ENCODE measurements at regions not wholly inside any gene's neighbourhood (a gene's known extent, or its start where the extent isn't known, plus 50 kb on each side); places are given as distances from the start of the nearest gene placed in this dataset.
"Not testable (repeated sequence)": the region's sequence is repeated elsewhere in the genome, so short reads cannot be mapped to it uniquely, and the experiment has no call there.

DNA sequence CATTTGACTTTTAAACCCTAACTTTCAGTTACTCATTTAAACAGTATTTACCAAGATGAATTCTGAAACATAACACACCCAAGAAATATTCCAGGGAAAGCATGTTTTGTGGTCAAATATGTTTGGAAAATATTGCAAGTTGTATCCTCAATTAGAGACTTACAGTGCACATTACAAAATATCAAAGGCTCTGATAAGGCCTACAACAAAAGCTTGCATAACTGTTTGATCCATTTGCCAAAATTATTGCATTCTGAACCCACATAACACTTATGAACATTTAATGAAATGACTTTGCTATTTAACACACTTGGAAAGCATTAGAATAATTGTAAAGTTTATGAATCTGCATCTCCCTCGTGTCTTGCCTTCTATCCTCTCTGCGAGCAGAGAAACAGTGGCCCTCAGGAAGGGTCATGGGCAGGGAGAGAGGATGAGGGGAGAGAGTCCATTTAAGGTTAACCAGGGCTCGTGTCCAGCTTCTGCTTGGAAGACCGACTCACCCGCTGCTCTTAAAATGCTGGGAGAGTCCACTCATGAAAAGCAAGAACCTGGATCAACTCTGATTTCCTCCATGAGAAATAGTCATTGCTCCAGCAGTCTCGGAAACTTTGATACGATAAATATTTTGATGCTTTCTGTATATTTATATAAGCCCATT, 408.2 kb upstream of the ZMIZ1 start:
- in situ Hi-C loops (cut with MboI; ENCODE audit: low sequenced_read_pairs, unreplicated experiment): no loop called here
- no peak for DNase-seq (ENCODE audit: low spot score)
- TF ChIP-seq, protein P1, sequence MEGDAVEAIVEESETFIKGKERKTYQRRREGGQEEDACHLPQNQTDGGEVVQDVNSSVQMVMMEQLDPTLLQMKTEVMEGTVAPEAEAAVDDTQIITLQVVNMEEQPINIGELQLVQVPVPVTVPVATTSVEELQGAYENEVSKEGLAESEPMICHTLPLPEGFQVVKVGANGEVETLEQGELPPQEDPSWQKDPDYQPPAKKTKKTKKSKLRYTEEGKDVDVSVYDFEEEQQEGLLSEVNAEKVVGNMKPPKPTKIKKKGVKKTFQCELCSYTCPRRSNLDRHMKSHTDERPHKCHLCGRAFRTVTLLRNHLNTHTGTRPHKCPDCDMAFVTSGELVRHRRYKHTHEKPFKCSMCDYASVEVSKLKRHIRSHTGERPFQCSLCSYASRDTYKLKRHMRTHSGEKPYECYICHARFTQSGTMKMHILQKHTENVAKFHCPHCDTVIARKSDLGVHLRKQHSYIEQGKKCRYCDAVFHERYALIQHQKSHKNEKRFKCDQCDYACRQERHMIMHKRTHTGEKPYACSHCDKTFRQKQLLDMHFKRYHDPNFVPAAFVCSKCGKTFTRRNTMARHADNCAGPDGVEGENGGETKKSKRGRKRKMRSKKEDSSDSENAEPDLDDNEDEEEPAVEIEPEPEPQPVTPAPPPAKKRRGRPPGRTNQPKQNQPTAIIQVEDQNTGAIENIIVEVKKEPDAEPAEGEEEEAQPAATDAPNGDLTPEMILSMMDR (IDR thresholded peaks at IDR 0.05; ENCODE audit: borderline replicate concordance, control extremely low read depth, extremely low read depth, insufficient read depth, missing control alignments): no peak

DNA sequence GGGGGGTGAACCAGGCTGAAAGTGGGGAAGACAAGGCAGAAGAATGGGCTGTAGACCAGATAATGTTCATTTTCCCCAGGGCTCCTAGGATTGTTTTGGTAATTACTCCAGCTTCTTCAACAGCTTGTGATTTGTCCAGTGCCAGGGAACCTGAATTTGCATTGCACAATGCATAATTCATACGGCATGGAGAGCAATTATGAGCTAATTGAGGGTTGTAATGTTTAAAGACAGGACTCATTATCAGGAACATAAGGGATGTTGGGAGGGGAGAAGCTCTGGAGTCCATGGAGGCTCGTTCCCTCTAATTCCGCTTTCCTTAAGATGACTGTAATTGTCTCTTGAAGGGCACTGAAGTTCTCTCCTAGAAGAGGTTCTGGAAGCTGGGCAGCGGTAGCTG, 405.0 kb upstream of the ZMIZ1 start:
- in situ Hi-C loops (cut with MboI; ENCODE audit: low sequenced_read_pairs, unreplicated experiment): no loop called here
- no peak for DNase-seq (ENCODE audit: low spot score)
- TF ChIP-seq, protein P1 (IDR thresholded peaks at IDR 0.05; ENCODE audit: borderline replicate concordance, control extremely low read depth, extremely low read depth, insufficient read depth, missing control alignments): no peak

DNA sequence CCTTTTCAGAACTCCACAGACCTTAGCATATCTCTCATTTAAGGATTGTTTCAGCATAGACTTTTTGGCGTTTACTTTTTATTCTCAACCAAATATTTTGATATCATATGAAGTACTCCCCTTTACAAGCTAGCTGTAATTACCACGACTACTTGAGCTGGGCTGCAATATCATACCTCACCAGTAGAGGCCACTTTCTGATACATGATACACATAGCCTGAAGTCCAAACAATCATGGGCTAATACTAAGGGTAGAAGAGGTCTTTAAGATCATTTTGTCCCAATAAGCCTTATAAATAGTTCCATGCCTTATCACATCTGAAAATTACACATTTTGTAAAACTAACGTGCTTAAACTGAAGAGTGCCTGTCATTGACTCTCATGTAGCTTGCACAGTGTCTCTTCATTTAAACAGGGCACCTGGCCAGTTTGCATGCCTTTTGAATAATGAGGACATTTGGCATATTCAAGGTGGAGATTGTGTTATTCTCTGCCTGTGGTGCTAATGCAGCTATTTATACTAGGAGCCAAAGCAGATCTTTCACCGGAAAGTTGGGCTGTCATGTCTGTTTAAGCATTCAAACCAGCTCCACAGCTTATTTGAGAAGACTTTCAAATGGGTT, 403.7 kb upstream of the ZMIZ1 start:
- in situ Hi-C loops (cut with MboI; ENCODE audit: low sequenced_read_pairs, unreplicated experiment): no loop called here
- DNase-seq (ENCODE audit: low spot score): no peak
- TF ChIP-seq, protein P1 (IDR thresholded peaks at IDR 0.05; ENCODE audit: borderline replicate concordance, control extremely low read depth, extremely low read depth, insufficient read depth, missing control alignments): no peak

DNA sequence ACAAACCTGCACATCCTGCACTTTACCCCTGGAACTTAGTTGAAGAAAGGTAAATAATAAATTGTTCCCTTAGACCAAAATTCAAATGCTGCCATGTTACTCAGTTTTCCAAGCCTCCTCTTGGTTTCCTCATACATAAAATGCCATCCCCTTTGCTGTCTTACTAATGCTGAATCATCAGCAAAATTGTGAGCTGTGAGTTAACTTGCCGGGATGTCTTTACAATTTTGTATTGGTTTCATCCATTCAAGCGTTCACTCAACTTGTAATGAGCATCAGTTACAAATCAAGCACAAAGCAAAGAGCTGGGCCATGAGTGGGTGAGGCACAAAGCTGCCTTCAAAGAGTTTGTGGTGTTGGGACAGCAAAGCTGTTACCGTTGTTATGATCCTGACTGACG, 395.8 kb upstream of the ZMIZ1 start:
- no peak for DNase-seq (ENCODE audit: low spot score)
- TF ChIP-seq, protein P1 (IDR thresholded peaks at IDR 0.05; ENCODE audit: borderline replicate concordance, control extremely low read depth, extremely low read depth, insufficient read depth, missing control alignments): no peak
- in situ Hi-C loops (cut with MboI; ENCODE audit: low sequenced_read_pairs, unreplicated experiment): no loop called here

DNA sequence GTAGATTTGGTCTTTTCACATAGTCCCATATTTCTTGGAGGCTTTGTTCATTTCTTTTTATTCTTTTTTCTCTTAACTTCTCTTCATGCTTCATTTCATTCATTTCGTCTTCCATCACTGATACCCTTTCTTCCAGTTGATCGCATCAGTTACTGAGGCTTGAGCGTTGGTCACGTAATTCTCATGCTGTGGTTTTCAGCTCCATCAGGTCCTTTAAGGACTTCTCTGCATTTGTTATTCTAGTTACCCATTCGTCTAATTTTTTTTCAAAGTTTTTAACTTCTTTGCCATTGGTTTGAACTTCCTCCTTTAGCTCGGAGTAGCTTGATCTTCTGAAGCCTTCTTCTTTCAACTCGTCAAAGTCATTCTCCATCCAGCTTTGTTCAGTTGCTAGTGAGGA, 387.6 kb upstream of the ZMIZ1 start:
- DNase-seq (ENCODE audit: low spot score); in situ Hi-C loops (cut with MboI; ENCODE audit: low sequenced_read_pairs, unreplicated experiment): not testable (repeated sequence)

DNA sequence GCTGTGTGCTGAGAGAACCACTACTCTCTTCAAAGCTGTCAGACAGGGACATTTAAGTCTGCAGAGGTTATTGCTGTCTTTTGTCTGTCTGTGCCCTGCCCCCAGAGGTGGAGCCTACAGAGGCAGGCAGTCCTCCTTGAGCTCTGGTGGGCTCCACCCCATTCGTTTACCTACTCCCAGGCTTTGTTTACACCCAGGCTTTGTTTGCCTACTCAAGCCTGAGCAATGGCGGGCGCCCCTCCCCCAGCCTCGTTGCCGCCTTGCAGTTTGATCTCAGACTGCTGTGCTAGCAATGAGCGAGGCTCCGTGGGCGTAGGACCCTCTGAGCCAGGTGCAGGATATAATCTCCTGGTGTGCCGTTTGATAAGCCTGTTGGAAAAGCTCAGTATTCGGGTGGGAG, 386.8 kb upstream of the ZMIZ1 start:
- DNase-seq (ENCODE audit: low spot score); in situ Hi-C loops (cut with MboI; ENCODE audit: low sequenced_read_pairs, unreplicated experiment): not testable (repeated sequence)

DNA sequence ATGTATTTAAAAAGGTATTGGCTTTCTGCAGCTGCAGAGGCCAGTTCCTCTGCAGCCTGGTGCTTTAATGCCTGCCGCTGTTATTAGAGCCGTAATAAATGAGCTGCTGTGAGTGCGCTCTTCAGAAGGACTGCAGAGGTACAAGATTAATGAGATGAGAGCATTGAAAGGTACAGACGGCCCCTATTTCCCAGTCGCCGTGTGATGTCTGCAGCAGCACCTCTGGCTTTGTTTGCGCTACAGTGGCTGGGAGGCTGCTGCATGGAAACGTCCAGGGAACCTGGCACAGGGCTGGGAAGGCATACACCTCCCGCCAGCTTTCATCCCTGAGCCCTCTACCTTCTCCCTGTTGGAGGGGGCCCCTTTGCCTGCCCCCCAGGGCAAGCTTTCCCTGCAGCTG, 383.8 kb upstream of the ZMIZ1 start:
- TF ChIP-seq, protein P1 (IDR thresholded peaks at IDR 0.05; ENCODE audit: borderline replicate concordance, control extremely low read depth, extremely low read depth, insufficient read depth, missing control alignments): no peak
- in situ Hi-C loops (cut with MboI; ENCODE audit: low sequenced_read_pairs, unreplicated experiment): no loop called here
- DNase-seq (ENCODE audit: low spot score): no peak

All from GM13976 (cell line).